ENCODE measurements at regions not wholly inside any gene's neighbourhood (a gene's known extent, or its start where the extent isn't known, plus 50 kb on each side); places are given as distances from the start of the nearest gene placed in this dataset.

DNA sequence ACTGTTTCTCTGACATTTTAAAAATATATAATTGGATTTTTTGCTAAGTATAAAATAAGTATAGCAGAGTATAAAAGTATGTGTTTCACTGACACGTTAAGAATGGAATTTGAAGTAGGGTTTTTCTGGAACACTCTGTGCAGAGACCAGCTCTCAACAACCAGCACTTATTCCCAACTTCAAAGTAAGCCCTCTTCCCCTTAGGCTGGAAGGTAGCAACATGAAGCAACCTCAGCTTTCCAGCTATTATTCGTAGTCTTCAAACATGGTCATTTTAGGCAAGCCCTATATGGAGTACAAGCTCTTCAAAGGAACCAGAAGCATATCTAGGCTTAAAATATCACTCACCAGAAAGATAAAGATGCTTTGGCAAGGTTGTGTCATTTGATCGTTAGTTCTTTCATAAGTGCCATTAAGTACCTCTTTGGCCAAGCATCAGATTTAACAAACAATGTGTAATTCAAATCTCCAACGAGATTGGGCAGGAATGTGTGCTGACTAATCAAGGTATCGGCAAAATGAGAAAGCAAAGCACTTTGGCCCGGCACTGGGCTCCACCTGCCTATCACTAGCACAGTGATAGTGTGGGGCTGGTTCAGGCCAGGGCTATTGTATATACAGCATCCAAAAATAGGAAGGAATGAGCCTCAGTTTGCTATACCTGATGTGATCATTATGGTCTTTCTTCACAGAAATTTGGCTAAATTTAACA lies 95.9 kb upstream of the FREM2 start:
- DNase-seq (ENCODE audit: low read depth, low spot score) = no peak
- Histone ChIP-seq H3K9ac (ENCODE audit: control insufficient read depth, insufficient read depth, low read length) (no peak overlapping the region), H3K9me3 (replicated peaks; ENCODE audit: control insufficient read depth, insufficient read depth, low read length) (no peaks in the 10 kb centered on the region), H2AFZ (ENCODE audit: control insufficient read depth, low read depth, low read length) (no peak overlapping the region), H3K79me2 (ENCODE audit: control insufficient read depth, insufficient read depth, low read length) (no peaks in the 10 kb centered on the region), H4K20me1 (ENCODE audit: control insufficient read depth, insufficient read depth) (no peaks in the 10 kb centered on the region), H3K27me3 (replicated peaks in 1 of 2; ENCODE audit: control insufficient read depth in 2 of 2, insufficient read depth in 2 of 2, low read length in 1 of 2) (no peaks in the 10 kb centered on the region), H3K4me2 (ENCODE audit: control insufficient read depth, insufficient read depth) (no peak overlapping the region), H3K4me3 (no peak overlapping the region), H3K4me1 (ENCODE audit: control insufficient read depth, insufficient read depth, low read length) (no peaks in the 10 kb centered on the region), H3K27ac (ENCODE audit: control insufficient read depth, insufficient read depth) (no peak overlapping the region), H3K36me3 (ENCODE audit: control insufficient read depth in 2 of 2, insufficient read depth in 2 of 2, low read length in 1 of 2) (no peaks in the 10 kb centered on the region)
- BruUV-seq (replicated peaks) = no TSS peak
- ATAC-seq = no peak
- CTCF ChIA-PET = interaction anchor here (1.0 to 1.3 kb wide), 2 partner anchors 9 to 14 kb away, joined by 3 read pairs; no protein-coding TSS in a partner anchor
- no peak for TF ChIP-seq STAT1 (conservative IDR thresholded peaks at IDR 0.05)
- no peak for TF ChIP-seq ATF7 (IDR thresholded peaks at IDR 0.05; ENCODE audit: low read depth)
- TF ChIP-seq BRCA1 (IDR thresholded peaks at IDR 0.05; ENCODE audit: low read depth, low read length) = no peak
- no peak for TF ChIP-seq E2F4 (IDR thresholded peaks at IDR 0.05; ENCODE audit: low read depth, low read length)
- TF ChIP-seq EGR1 (IDR thresholded peaks at IDR 0.05; ENCODE audit: borderline replicate concordance in 1 of 2, low read depth in 2 of 2, low read length in 2 of 2) = no peak
- TF ChIP-seq SUZ12 (IDR thresholded peaks at IDR 0.05; ENCODE audit: unreplicated experiment) = no peak
- no peak for TF ChIP-seq USF2 (IDR thresholded peaks at IDR 0.05; ENCODE audit: borderline replicate concordance, low read depth, low read length)
- TF ChIP-seq ESRRA (IDR thresholded peaks at IDR 0.05; ENCODE audit: low read length) = no peak
- no peak for TF ChIP-seq MEF2A (IDR thresholded peaks at IDR 0.05; ENCODE audit: insufficient read depth, low read depth, low read length)
- TF ChIP-seq ZNF274 (IDR thresholded peaks at IDR 0.05; ENCODE audit: insufficient read depth, insufficient read length) = no peak
- TF ChIP-seq, protein P1, sequence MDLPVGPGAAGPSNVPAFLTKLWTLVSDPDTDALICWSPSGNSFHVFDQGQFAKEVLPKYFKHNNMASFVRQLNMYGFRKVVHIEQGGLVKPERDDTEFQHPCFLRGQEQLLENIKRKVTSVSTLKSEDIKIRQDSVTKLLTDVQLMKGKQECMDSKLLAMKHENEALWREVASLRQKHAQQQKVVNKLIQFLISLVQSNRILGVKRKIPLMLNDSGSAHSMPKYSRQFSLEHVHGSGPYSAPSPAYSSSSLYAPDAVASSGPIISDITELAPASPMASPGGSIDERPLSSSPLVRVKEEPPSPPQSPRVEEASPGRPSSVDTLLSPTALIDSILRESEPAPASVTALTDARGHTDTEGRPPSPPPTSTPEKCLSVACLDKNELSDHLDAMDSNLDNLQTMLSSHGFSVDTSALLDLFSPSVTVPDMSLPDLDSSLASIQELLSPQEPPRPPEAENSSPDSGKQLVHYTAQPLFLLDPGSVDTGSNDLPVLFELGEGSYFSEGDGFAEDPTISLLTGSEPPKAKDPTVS (IDR thresholded peaks at IDR 0.05; ENCODE audit: low read depth, low read length) = no peak
- no peak for TF ChIP-seq GABPA (IDR thresholded peaks at IDR 0.05; ENCODE audit: low read depth)
- TF ChIP-seq PAX8 (IDR thresholded peaks at IDR 0.05) = no peak
- TF ChIP-seq CBX5 (IDR thresholded peaks at IDR 0.05; ENCODE audit: low read depth) = no peak
- TF ChIP-seq CBX3 (IDR thresholded peaks at IDR 0.05; ENCODE audit: borderline replicate concordance, low read depth) = no peak
- TF ChIP-seq SRF (IDR thresholded peaks at IDR 0.05; ENCODE audit: low read depth in 2 of 2, low read length in 2 of 2) = no peak
- no peak for TF ChIP-seq ZNF217 (IDR thresholded peaks at IDR 0.05)
- no peak for TF ChIP-seq ZSCAN29 (IDR thresholded peaks at IDR 0.05)
- no peak for TF ChIP-seq MYC (IDR thresholded peaks at IDR 0.05; ENCODE audit: insufficient read depth, insufficient read length, insufficient replicate concordance, low read length, severe bottlenecking)
- SMC1A ChIA-PET (ENCODE audit: uncharacterized antibody, unreplicated experiment) = interaction anchor here (0.7 to 1.3 kb wide), 2 partner anchors 172 to 331 kb away, joined by 3 to 4 read pairs; no protein-coding TSS in a partner anchor
- in situ Hi-C loops (cut with MboI) (no loop called here), intact Hi-C loops (cut with micrococcal nuclease; ENCODE audit: unreplicated experiment) (no loop called here)
- 29% methylated on average over 6 of the region's 6 CpGs for WGBS (ENCODE audit: insufficient coverage, insufficient replicate concordance, low lambda C conversion rate, missing lambda C conversion rate)
- POLR2A ChIA-PET = no interaction called here
- no peak for FAIRE-seq
- RAD21 ChIA-PET (ENCODE audit: unreplicated experiment) = no interaction called here

Data from GM12878 (cell line).